Suppressor macrophage treated with lipopolysaccharide for 1 hour (primary cell): ENCODE measurements at regions not wholly inside any gene's neighbourhood (a gene's known extent, or its start where the extent isn't known, plus 50 kb on each side); places are given as distances from the start of the nearest gene placed in this dataset.

Experiments
- DNase-seq, 3 donors: peaks; one replicate each; pipeline ENCODE4 v3.0.0-alpha.2; 2020 to 2022

DNA sequence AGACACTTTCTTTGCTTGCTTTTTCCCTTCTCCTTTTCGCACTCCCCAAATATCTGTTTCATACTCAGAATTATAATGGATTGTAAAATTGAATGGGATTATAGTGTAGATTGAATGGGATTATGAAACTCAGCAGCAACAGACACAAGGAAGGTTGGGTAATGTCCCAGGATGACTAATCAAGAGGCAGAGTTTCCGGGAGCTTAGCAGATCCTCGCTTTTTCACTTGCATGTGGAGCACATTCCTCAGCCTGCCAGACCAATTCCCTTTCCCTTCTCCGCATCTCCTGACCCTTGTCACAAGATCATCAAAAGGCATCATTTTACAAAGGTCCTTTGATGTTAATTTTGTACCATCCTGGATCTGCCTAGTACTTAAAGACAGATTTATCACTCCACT is 55.1 kb upstream of the SLC1A1 start:
- peak; percentile 31 to 55 (median 48) for DNase-seq

DNA sequence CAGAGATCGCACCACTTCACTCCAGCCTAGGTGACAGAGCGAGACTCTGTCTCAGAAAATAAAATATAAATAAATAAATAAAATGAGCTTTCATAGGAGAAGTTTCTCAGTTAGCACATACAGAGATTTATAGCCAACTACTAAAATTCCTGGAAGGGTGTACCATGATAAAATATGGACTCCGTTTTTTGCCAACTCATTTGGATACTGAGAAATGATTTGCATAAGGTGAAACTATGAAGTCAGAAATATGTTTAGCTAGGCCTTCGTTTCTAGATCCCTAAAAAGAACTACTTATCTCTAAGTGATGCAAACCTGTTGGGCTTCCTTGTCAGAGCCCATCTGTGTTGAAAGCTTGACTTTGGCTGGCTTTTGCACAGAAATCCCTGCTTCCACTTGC is 56.9 kb upstream of the SLC1A1 start:
- no peak for DNase-seq

DNA sequence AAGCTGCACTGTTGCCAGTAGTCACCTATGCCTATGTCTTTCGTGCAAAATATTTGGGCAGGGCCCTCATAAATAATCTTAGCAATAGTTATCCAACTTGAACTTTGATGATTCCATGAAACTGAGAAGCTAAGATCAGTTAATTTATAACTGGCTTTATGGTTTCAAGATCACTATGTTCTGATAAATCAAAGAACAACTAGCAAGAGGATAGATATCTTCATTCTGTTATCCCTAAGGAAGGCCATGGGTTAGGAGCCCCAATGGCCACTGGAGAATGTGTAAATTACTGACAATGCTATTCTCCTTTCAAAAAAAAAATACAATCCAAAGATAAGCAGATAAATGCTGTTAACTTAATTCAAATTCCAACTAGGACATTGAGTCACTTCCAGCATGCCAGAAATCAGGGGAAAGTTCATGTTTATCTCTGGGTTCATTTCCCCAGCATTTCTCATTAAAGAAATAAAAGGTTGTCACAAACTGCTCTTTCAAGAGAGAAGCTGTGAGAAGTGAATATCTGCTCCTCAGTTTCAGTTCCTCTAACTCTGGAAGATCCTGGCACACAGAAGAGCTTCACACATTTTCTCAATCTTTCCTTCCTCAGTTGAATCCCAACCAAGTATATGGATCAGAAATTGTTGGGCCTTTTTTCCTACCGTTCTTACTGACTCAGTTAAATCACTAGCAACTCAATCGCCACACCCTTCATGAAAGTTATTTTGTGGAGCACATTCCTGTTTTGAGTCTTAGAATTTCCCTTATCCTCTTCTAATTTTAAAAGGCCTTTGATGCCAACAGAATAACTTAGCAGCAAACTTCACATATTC is 59.6 kb upstream of the SLC1A1 start:
- peak; percentile 23 to 62 (median 57) for DNase-seq

- peak; percentile 18 to 49 (median 20) for DNase-seq
These were observed 64.8 kb upstream of the SLC1A1 start for GRCh38 chr9:4425319-4426045.

DNA sequence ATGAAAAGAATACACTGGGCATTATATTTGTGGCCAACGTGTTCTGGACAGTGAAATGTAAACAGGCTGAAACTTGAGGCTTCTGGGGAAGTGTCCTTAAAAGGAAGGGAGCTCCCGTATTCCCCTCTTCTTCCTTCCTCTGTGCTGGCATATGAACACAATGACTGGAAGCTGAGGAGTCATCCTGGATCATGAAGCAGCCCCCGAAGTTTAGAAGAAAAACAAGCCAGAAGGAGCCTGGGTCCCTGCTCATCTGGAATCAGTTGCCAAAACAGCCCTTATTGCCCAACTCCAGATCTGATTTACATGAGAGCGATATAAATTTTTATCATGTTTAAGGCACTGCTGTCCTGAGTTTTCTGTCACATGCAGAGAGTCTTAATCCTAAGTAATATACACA is 65.4 kb upstream of the SLC1A1 start:
- no peak for DNase-seq

DNA sequence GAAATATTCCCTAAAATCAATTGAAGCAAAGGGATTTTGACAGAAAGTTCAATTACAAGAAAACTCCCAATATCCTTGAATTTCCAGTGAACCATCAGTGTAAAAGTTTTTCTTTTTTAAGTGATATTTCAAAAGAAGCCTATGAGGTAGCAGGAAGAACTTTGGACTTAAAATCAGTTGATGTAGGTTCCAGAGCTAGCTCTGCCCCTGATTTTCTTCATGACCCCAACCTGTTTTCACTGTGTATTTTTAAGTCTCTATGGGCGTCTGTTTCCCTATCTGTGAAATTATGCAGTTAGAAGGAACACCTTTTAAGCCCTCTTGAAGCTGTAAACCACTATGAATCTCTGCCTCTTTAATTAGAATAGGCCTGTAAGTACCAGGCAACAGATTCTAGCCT is 66.2 kb upstream of the SLC1A1 start:
- no peak for DNase-seq

- DNase-seq = no peak
These were observed 67.1 kb upstream of the SLC1A1 start for GRCh38 chr9:4423207-4423610.

DNA sequence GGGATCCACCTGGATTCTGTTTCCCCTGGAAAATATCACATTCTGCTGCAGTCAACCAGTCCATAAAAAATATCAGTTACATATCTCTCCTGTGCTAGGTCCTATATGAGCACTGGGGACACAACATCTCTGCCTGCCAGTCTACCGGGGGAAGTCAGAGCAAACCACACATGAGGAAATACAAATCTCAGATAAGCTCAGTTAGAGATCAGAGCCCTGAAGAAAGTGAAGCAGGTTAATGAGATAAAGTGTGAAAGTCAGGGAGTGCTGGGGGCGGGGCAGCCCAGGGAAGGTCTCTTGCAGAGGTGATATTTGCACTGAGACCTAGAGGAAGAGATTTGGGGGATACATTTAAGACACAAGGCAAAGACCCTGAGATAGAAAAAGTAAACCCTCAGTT is 67.8 kb upstream of the SLC1A1 start:
- no peak for DNase-seq

GRCh38 chr9:4421847-4422246 is 68.4 kb upstream of the SLC1A1 start:
- DNase-seq = no peak

DNA sequence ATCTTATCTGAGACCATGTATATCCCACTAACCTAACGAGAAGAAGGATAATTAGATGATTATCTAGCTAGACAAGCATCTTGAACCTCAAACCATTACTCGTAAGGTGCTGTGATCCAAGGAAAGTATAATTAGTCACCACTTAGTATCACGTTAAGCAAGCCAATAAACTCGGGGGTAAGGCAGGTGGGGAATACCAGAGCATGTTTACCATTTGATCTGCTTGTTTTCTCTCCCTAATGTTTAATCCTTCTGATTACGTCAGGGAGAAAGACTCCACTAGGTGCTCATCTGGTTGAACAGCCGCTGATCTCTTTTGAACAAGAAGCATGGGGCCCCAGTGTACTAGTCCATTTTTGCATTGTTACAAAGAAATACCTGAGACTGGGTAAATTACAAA is 69.9 kb upstream of the SLC1A1 start:
- DNase-seq = no peak

- DNase-seq = no peak
These were observed 72.5 kb upstream of the SLC1A1 start for GRCh38 chr9:4417578-4418325.

DNA sequence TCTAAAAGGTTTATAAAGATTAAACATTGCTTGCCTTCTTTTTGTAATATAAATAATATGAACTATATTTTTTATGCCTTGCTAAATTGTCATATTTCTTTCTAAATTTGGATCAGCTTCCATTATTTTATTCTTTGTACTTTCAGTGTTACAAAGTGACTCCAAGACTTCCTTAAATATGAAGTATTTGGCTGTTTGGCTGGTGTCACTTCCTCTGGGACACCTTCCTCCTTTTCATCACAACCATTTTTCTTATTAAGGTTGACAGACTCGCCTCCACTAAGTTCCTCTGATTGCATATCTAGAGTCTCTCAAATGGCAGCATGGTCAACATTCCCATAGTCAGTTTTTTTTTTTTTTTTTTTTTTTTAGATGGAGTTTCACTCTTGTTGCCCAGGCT is 73.8 kb upstream of the SLC1A1 start:
- peak in 2 of 3 donors; percentile 18 to 24 for DNase-seq

GRCh38 chr9:4415281-4415680 is 75.0 kb upstream of the SLC1A1 start:
- DNase-seq = peak in 1 of 3 donors; percentile 8

DNA sequence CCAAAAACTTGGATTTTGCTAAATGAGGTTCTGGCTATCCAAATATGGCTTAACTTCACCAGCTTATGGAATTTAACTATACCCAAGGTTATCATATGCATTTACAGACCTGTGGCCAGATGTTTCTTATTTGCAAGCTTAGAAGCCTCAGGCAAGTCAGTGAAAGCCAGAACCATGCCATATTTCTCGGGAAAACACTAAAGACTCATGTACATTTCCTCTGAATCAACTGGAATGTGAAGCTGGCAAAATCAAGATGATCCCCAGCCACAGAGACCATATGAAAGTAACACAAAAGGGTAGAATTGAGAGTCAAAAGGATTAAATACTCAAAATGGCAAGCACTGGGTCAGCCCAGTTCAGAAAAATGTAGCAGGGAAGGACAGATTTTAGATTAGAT is 76.4 kb upstream of the SLC1A1 start:
- DNase-seq = no peak

GRCh38 chr9:4404156-4404555 is 86.1 kb upstream of the SLC1A1 start:
- no peak for DNase-seq

DNA sequence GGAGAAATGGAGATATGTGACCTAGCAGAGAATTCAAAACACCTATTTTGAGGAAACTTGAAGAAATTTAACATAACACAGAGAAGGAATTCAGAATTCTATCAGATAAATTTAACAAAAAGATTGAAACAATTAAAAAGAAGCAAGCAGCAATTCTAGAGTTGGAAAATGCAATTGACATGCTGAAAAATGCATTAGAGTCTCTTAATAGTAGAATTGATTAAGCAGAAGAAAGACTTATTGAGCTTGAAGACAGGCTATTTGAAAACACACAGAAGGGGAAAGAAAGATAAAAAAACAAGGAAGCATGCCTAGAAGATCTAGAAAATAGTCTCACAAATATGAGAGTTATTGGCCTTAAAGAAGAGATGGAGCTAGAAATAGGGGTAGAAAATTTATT is 87.8 kb upstream of the SLC1A1 start:
- no peak for DNase-seq

DNA sequence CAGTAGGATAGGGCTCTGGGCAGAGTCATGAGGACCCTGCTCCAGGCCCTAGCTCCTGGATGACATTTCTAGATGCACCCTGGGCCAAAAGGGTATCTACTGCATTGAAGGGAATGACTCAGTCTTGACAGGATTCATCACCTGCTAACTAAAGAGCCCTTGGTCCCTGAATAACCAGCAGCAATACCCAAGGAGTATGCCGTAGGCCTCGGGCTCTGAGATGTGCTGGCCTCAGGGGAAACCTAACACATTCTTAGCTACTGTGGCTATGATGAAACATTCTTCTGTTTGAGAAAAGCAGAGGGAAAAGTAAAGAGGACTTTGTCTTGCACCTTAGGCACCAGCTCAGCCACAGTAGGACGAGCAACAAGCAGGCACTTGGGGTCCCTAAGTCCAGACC is 89.5 kb upstream of the SLC1A1 start:
- DNase-seq = no peak

DNA sequence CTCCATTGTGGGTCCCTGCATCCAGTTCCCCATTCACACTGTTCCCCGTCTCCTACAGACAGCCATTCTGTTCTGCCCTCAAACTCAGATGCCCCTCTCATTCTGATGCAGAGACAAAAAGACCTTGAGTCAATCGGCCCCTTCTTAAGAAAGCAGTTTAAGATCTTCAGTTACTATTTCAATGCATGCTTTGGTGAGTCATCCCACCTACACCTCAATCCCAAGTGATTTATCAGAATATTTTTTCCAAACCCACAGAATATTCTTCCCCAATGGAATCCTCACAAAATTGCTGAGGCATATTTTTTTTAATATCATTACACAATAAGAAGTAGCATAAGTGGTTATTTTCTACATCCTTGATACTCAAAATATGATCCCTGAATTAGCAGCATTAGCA is 92.4 kb upstream of the SLC1A1 start:
- DNase-seq = no peak

GRCh38 chr9:4393806-4394523 is 94.1 kb upstream of the GLIS3 start:
- peak in 1 of 3 donors; percentile 11 for DNase-seq

DNA sequence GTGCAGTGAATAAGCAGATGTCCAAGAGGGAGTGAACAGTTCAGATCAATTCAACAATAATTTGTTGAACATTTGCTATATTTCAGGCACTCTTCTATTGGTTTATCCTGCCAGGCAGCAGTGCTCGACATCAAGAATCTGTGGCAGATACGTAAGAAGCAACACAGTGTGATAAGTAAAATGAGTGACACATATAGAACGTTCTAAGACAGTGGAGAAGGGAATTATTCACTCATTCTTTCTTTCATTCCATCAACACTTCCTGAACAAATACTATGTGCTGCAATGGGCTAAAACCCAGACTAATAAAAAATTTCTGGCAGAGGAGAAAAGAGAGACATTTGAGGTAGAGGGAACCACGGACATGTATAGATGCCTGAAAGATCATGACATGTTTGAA is 89.9 kb upstream of the GLIS3 start:
- DNase-seq = no peak

GRCh38 chr9:4389003-4389402 is 89.1 kb upstream of the GLIS3 start:
- no peak for DNase-seq

DNA sequence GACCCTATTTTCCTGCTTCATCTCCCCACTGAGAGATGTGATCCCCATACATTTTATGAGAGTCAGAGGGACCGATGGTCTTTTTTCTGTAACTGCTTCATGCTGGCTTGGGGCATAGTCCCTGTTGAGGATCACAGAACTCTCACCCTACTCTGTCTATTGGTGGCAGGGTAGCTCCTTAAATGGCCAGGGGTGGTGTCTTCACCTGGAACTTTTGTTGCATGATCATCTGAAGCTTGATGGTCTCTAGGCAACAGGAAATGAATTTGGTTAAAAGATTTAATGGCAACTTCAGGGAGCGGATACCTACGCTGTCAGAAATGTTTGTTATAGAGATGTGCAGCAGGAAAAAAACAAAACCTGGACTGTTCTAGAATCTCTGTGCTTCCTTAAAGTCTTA is 87.0 kb upstream of the GLIS3 start:
- no peak for DNase-seq

DNA sequence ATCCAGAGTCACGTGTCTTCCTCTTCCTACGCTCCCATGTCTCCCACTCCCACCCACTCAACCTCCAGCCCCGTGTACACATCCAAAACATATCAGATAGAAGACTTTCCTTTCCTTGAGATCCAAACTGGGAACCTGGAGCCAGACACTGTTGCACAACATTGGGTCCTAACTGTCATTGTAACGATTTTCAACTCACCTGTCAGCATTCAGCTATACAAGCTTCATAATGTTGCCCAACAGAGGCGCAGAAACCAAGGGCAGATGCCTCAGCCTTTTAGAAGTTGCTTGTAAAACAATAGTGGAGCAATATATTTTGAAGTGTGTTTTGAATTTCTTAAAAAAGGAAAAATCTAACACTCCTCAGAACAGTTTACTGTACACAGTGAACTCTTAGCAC is 84.9 kb upstream of the GLIS3 start:
- no peak for DNase-seq
